NCI-H2227 (cell line): ENCODE measurements at regions not wholly inside any gene's neighbourhood (a gene's known extent, or its start where the extent isn't known, plus 50 kb on each side); places are given as distances from the start of the nearest gene placed in this dataset.
"Not testable (repeated sequence)": the region's sequence is repeated elsewhere in the genome, so short reads cannot be mapped to it uniquely, and the experiment has no call there.

Source experiments
- DNase-seq: peaks from one replicate; lab custom pipeline; 2025; ENCODE audit not compliant: unreplicated experiment; lab: John Stamatoyannopoulos, UW

GRCh38 chr10:85293483-85293882 lies 965.1 kb downstream of the CCSER2 start:
- DNase-seq, result no peak

DNA sequence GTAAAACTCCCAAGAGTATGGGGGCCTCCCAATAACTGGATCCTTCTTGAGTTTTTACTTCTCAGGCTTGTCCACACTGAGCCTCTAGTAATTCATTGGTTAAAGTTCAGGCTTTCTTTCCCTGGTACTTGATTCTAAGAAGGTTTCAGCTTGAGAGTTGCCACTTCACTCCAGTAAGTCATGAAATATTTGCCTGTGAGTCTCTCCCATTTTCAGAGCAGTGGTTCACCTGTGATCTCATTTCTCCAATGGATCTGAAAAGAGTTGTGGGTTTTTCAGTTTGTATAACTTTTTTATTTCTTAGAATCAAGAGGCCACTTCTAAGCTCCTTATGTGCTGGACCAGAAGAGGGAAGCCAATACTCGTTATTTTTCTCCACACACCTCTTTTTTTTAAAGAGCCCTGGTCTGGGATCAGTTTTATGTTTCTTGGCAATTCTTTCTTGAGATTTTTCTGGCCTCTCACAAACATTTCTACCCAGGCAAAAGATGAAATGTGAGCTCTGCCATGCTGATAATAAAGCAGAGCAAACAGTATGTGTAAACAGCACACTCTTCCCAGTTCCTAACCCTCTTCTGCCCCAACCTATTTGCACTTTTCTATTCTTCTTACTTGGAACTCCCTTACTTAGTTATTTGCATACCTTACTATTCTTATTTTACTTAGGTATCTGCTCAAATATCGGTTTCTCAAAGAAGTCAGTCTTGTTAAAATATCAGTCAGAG lies 983.4 kb downstream of the CCSER2 start:
- DNase-seq, result no peak

DNA sequence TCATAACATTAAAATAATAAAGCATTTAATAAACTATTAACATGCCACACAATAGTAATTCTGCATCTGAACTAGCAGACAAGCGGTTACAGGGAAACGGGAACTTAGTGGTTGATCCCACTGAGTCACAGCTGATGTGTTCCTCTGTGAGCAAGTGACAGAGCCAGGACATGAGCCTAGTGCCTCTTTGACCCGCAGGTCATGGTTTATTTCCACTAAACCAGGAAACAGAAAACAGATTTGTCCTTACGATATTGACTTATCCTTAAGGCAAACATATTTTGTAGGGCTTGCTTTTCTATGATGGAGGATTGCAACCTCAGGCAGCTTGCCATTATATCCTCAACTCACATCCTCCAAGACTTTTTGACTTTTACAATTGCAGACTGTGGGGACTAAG lies 987.3 kb downstream of the CCSER2 start:
- no peak for DNase-seq

DNA sequence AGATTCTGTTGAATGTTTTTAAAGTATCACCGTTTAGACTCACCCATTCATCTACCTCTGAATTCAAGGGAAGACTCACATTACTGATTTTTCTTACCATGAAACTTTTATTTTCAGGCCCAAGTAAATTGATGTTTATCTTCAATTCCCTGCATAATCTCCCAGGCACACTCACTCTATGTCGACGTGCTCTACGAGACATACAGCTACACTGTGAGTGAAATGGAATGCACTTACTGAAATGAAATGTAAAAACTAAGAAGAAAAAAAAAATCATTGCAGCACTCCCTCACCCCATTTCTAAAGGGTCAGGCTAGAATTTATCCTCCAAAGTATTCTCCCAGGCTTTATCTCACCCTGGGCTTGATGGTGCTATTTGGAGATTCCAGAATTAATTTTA lies 987.9 kb downstream of the CCSER2 start:
- DNase-seq, result no peak

GRCh38 chr10:85317827-85318226 lies 989.4 kb downstream of the CCSER2 start:
- no peak for DNase-seq

- peak; percentile 36 for DNase-seq
Observed at GRCh38 chr10:85318809-85319807, 990.7 kb downstream of the CCSER2 start.

DNA sequence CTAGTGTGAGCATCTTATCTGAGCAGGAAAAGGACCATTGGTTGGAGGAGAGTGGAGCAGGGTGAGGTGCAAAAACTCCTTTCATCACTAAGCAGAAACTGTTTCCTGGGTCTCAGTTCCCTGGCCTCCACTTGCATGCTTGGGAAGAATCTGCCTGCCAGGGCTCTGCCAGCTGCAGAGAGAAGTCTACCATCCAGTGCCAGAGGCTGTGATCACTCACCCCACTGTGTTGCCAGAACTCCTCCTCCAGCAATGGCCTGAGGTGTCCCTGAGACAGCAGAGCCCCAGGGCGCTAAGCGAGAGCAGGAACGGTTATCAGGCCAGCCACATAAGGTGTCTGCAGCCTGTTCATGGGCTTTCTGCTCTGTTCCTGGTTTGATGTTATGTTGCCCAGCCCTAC lies 991.4 kb downstream of the CCSER2 start:
- DNase-seq, result no peak

DNA sequence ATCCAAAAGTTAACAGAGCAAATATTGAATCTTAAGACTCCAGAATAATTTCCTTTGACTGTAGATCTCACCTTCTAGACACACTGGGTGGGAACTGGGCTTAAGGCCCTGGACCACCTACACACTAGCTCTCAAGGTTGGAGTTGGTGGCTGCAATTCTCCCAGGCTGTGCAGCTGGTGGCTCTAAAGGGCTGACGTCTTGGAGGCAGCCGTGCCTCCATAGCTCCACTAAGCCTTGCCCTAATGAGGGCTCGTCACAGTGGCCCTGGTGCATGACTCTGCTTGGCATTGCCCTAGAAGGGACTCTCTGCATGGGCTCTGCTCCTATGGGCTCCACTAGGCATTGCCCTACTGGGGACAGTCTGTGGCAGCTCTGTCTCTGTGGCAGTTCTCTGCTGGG lies 1005.2 kb downstream of the CCSER2 start:
- DNase-seq, result no peak

DNA sequence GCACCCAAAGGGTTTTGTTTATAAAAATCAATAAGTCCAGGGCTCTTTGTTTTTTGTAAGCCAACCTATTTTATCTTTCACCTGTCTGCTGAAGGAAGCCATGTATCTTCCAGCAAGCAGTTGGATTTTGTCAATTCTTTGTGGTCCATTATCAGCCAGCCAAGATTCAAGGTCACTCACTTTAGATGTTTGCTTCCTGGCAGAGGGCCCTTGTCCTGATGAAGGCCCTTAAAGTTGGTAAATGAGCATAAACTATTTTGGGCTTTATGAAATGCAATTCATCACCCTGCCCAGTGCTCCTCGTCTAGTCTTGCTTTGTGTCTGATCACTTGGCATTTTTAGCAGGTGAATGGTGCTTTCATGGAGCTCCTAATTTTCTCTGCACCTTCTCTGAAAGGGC lies 1004.2 kb downstream of the GRID1 start:
- no peak for DNase-seq

GRCh38 chr10:85377029-85377806 lies 989.4 kb downstream of the GRID1 start:
- DNase-seq, result no peak

- no peak for DNase-seq
Observed at GRCh38 chr10:85379338-85379737, 987.3 kb downstream of the GRID1 start.

- DNase-seq, result no peak
Observed at GRCh38 chr10:85400981-85401695, 965.5 kb downstream of the GRID1 start.

- no peak for DNase-seq
Observed at GRCh38 chr10:85402541-85402940, 964.1 kb downstream of the GRID1 start.

DNA sequence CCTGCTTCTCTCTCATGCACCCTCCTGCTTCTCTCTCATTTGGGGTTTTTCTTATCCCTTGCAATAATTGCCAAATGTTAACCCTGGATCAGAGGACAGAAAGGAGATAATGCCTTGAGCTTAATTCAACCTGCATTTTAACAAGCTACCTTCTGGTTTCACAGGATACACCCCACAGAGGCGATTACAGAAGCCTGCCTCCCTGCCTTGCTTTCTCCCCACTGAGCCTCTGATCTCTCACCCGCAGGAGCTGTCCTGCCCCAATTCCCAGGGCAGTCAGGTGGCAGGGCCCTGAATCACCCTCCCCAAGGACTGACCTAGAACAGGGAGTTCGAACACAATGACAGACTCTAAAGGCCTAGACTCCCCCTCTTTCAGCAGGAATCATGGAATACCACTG lies 959.5 kb downstream of the GRID1 start:
- DNase-seq, result no peak

- no peak for DNase-seq
Observed at GRCh38 chr10:85408388-85408787, 958.2 kb downstream of the GRID1 start.

DNA sequence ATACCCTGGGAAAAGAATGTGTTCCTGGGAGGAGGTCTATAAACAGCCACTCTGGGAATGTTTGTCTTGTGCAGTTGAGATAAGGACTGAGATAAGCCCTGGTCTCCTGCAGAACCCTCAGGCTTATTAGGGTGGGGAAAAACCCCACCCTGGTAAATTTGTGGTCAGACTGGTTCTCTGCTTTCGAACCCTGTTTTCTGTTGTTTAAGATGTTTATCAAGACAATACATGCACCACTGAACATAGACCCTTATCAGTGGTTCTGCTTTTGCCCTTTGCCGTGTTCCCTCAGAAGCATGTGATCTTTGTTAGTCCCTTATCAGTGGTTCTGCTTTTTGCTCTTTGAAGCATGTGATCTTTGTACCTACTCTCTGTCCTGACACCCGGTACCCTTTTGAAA lies 956.0 kb downstream of the GRID1 start:
- not testable (repeated sequence) for DNase-seq

GRCh38 chr10:85413570-85413969 lies 953.0 kb downstream of the GRID1 start:
- DNase-seq, result no peak

GRCh38 chr10:85420501-85421191 lies 945.9 kb downstream of the GRID1 start:
- peak; percentile 1 for DNase-seq

DNA sequence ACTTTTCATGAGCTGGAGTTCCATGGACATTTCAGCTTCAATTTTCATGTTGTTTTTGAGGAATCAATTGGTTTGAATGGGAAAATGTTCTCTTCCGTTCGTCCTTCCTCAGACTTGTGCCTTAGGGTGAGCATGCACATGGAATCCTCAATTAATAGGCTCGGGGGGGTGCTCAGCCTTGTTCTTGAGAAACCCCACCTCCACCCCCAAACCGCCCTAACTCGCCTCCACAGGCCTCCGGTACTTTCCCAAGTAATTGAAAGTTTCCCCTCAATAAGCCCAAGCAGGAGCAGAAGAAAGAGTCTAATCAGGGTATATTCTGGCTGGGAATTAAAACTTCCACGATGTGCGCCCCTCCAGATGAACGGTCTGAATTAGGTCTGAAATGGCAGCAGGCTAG lies 945.2 kb downstream of the GRID1 start:
- no peak for DNase-seq

- DNase-seq, result no peak
Observed at GRCh38 chr10:85429126-85429525, 937.5 kb downstream of the GRID1 start.
